ENCODE measurements at regions not wholly inside any gene's neighbourhood (a gene's known extent, or its start where the extent isn't known, plus 50 kb on each side); places are given as distances from the start of the nearest gene placed in this dataset.

- no peak for DNase-seq
Measured at GRCh38 chr18:41022484-41022883, 932.5 kb upstream of the PIK3C3 start.

- no peak for DNase-seq
Measured at GRCh38 chr18:41021089-41021488, 933.9 kb upstream of the PIK3C3 start.

- no peak for DNase-seq
Measured at GRCh38 chr18:41012194-41012593, 942.8 kb upstream of the PIK3C3 start.

GRCh38 chr18:41009926-41010325, 945.1 kb upstream of the PIK3C3 start:
- no peak for DNase-seq

GRCh38 chr18:41004324-41004723, 950.7 kb upstream of the PIK3C3 start:
- no peak for DNase-seq

- DNase-seq = no peak
Measured at GRCh38 chr18:40995529-40995928, 959.5 kb upstream of the PIK3C3 start.

- DNase-seq = no peak
Measured at GRCh38 chr18:40993363-40993762, 961.7 kb upstream of the PIK3C3 start.

GRCh38 chr18:40987581-40987980, 967.5 kb upstream of the PIK3C3 start:
- no peak for DNase-seq

GRCh38 chr18:40985436-40985835, 969.6 kb upstream of the PIK3C3 start:
- no peak for DNase-seq

GRCh38 chr18:40984856-40985255, 970.2 kb upstream of the PIK3C3 start:
- no peak for DNase-seq

GRCh38 chr18:40983835-40984234, 971.2 kb upstream of the PIK3C3 start:
- no peak for DNase-seq

- no peak for DNase-seq
Measured at GRCh38 chr18:40980171-40980570, 974.9 kb upstream of the PIK3C3 start.

GRCh38 chr18:40976050-40976449, 979.0 kb upstream of the PIK3C3 start:
- DNase-seq = no peak

GRCh38 chr18:40974448-40974847, 980.6 kb upstream of the PIK3C3 start:
- no peak for DNase-seq

GRCh38 chr18:40962784-40963183, 992.2 kb upstream of the PIK3C3 start:
- no peak for DNase-seq

GRCh38 chr18:40957533-40958070, 997.4 kb upstream of the PIK3C3 start:
- no peak for DNase-seq

- no peak for DNase-seq
Measured at GRCh38 chr18:40956213-40956612, 998.8 kb upstream of the PIK3C3 start.

- DNase-seq = no peak
Measured at GRCh38 chr18:40955351-40955750, 999.7 kb upstream of the PIK3C3 start.

GRCh38 chr18:40949114-40949950, 1005.7 kb upstream of the PIK3C3 start:
- DNase-seq = no peak

- no peak for DNase-seq
Measured at GRCh38 chr18:40944576-40944975, 1010.5 kb upstream of the PIK3C3 start.

- DNase-seq = no peak
Measured at GRCh38 chr18:40939656-40940515, 1015.1 kb upstream of the PIK3C3 start.

- no peak for DNase-seq
Measured at GRCh38 chr18:40938615-40939014, 1016.4 kb upstream of the PIK3C3 start.

GRCh38 chr18:40937386-40937785, 1017.6 kb upstream of the PIK3C3 start:
- DNase-seq = no peak

- DNase-seq = no peak
Measured at GRCh38 chr18:40935423-40935822, 1019.6 kb upstream of the PIK3C3 start.
